Astrocyte of the cerebellum (primary cell): ENCODE measurements at regions not wholly inside any gene's neighbourhood (a gene's known extent, or its start where the extent isn't known, plus 50 kb on each side); places are given as distances from the start of the nearest gene placed in this dataset.

Experiments
- DNase-seq: peaks from one replicate; pipeline ENCODE4 v3.0.0-alpha.2; 2011; ENCODE audit warnings: low read depth
- H3K4me3 ChIP-seq: 2 replicates; pipeline ENCODE4 v1.5.1; 2011; ENCODE audit warnings: mild to moderate bottlenecking, low read depth, low read length, moderate library complexity
- in situ Hi-C: cut with HindIII; loops from 2 replicates; pipeline ENCODE4 v1.10.0; 2017; ENCODE audit warnings: low sequenced_read_pairs
- TF ChIP-seq, protein P1 (sequence below): IDR thresholded peaks from 2 replicates; pipeline ENCODE4 v1.5.1; 2012; ENCODE audit warnings: low read length, low read depth, moderate library complexity, mild to moderate bottlenecking; ENCODE audit errors: missing control alignments

DNA sequence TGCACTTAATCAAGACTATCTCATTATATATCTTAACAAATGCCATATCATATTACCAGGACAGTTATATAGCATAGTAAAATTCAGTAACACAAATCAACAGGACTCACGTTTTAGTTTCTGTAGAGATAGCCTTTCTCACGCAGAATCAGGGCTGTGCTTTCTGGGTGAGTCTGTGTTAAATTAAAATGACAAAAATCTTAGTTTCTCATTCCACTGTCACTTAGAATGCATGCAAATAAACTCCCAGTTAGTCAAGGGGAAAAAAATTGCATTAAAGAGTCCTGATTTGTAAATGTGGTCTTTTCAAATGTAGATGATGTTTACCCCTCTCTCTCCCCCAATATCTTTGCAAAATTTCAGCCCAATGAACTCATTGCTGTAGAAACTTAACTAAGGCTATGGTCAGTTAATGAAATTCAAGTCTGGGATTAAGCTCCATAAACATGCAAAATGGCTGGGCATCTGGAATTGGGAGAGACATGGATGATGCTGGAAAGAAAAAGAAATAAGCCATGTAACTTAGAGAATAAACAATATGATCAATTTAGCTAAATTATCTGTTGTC is 77.8 kb upstream of the MGAT4C start:
- TF ChIP-seq, protein P1, sequence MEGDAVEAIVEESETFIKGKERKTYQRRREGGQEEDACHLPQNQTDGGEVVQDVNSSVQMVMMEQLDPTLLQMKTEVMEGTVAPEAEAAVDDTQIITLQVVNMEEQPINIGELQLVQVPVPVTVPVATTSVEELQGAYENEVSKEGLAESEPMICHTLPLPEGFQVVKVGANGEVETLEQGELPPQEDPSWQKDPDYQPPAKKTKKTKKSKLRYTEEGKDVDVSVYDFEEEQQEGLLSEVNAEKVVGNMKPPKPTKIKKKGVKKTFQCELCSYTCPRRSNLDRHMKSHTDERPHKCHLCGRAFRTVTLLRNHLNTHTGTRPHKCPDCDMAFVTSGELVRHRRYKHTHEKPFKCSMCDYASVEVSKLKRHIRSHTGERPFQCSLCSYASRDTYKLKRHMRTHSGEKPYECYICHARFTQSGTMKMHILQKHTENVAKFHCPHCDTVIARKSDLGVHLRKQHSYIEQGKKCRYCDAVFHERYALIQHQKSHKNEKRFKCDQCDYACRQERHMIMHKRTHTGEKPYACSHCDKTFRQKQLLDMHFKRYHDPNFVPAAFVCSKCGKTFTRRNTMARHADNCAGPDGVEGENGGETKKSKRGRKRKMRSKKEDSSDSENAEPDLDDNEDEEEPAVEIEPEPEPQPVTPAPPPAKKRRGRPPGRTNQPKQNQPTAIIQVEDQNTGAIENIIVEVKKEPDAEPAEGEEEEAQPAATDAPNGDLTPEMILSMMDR = no peak
- H3K4me3 ChIP-seq = no peak overlapping the region
- DNase-seq = no peak
- in situ Hi-C loops = no loop called here

DNA sequence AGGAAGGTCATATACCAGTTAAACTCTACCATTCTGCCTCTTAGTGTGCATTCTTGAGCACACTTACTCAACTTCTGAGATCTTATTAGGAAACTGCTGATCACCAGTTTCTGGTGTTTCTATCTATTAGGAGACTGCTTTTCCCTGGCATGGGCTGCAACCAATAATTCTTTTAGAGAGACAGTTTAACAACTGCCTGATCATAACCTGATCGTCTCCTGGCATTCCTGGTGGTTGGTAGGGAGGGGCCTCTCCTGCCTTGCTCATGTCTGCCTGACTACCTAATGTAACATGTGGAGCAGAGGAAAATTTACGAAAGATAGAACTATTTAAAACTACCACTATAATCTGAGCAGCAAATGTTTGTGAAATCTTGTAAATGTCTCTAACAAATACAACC is 75.3 kb upstream of the MGAT4C start:
- no peak overlapping the region for H3K4me3 ChIP-seq
- in situ Hi-C loops = no loop called here
- DNase-seq = no peak
- TF ChIP-seq, protein P1 = no peak

DNA sequence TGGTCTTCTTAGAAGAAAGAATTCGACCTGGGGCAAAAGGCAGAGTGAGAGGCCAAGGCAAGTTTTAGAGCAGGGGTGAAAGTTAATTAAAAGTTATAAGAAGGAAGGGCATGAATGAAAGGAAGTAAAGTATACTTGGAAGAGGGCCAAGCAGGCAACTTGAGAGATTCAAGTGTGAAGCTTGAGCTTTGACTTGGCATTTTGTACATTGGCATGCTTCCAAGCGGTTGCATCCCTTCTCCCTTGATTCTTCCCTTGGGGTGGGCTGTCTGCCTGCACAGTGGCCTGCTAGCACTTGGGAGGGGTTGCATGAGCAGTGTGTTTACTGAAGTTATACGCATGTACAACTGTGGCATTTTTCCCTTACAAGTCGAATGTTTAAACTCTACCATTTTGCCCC is 74.8 kb upstream of the MGAT4C start:
- in situ Hi-C loops = no loop called here
- DNase-seq = no peak
- TF ChIP-seq, protein P1 = no peak
- no peak overlapping the region for H3K4me3 ChIP-seq

DNA sequence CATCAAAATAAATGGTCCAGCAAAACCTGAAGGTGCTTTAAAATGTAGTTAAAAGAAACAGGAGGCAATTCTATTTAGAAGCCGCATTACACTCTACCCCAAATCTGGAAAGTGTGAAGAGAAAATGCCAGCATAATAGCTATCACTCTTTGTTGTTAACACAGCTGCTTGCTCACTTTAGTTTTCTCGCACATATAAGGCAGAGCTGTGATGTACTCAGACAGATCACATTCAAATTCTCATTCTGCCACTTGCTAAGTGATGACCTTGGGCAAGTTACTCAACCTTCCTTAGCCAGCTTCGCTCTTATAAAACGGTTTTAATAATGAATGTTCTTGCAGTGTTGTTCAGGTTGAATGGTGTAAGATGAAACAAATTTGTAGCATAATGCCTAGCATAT is 56.0 kb upstream of the MGAT4C start:
- H3K4me3 ChIP-seq = no peak overlapping the region
- TF ChIP-seq, protein P1 = no peak
- DNase-seq = no peak
- in situ Hi-C loops = no loop called here
